ENCODE measurements at regions not wholly inside any gene's neighbourhood (a gene's known extent, or its start where the extent isn't known, plus 50 kb on each side); places are given as distances from the start of the nearest gene placed in this dataset.

GRCh38 chr6:74282143-74282689 is 586.2 kb downstream of the CD109 start:
- TF ChIP-seq CTCF (conservative IDR thresholded peaks at IDR 0.05; ENCODE audit: low read length) (no peak), EZH2phosphoT487 (IDR thresholded peaks at IDR 0.05; ENCODE audit: borderline replicate concordance, low read depth, low read length) (no peak)
